K562 (cell line): ENCODE measurements at regions not wholly inside any gene's neighbourhood (a gene's known extent, or its start where the extent isn't known, plus 50 kb on each side); places are given as distances from the start of the nearest gene placed in this dataset.

Experiments
- BHLHE40 ChIP-seq: IDR thresholded peaks from 2 replicates; pipeline ENCODE4 v1.6.1; 2011; ENCODE audit warnings: low read length, improper control_type of control experiment
- ELK1 ChIP-seq: sonication (generic); formaldehyde crosslinking; IDR thresholded peaks from 2 replicates; pipeline ENCODE4 v1.8.1; 2022; ENCODE audit warnings: missing genetic modification reagents
- GATAD2A ChIP-seq: fragments of 450-650 bp; IDR thresholded peaks from 2 replicates; pipeline ENCODE4 v1.6.1; 2017
- KAT8 ChIP-seq: fragments of 450-650 bp; IDR thresholded peaks from 2 replicates; pipeline ENCODE4 v1.6.1; 2016; ENCODE audit warnings: low read depth, mild to moderate bottlenecking
- POLR2A ChIP-seq: fragments of 450-650 bp; conservative IDR thresholded peaks from 2 replicates; pipeline ENCODE4 v1.6.1; 2016
- THRAP3 ChIP-seq: fragments of 450-650 bp; IDR thresholded peaks from 2 replicates; pipeline ENCODE4 v1.6.1; 2016; ENCODE audit warnings: mild to moderate bottlenecking, inconsistent platforms, borderline replicate concordance
- ZBTB40 ChIP-seq, 2 experiments: fragments of 450-650 bp in 1 of 2; sonication (generic) in 1 of 2; formaldehyde crosslinking in 1 of 2; IDR thresholded peaks; 2 replicates each; pipeline versions ENCODE4 v1.7.1 to v1.9.0; 2016 to 2022; ENCODE audit warnings: inconsistent platforms in 1 of 2, mild to moderate bottlenecking in 1 of 2, missing genetic modification reagents in 1 of 2
- ZZZ3 ChIP-seq: fragments of 450-650 bp; IDR thresholded peaks from 2 replicates; pipeline ENCODE4 v1.6.1; 2016; ENCODE audit warnings: antibody characterized with exemption, mild to moderate bottlenecking, moderate library complexity

- TF ChIP-seq ELK1 (CRISPR knock-in tag) (no peak), KAT8 (no peak), POLR2A (no peak), THRAP3 (no peak), BHLHE40 (no peak), ZZZ3 (no peak), GATAD2A (no peak), ZBTB40 (IDR thresholded peaks at IDR 0.05) (no peak), ZBTB40 (CRISPR knock-in tag; IDR thresholded peaks at IDR 0.05) (no peak)
Observed at GRCh38 chr6:40247516-40248115, 313.4 kb upstream of the MOCS1 start.
